ENCODE measurements at regions not wholly inside any gene's neighbourhood (a gene's known extent, or its start where the extent isn't known, plus 50 kb on each side); places are given as distances from the start of the nearest gene placed in this dataset.
"Not testable (repeated sequence)": the region's sequence is repeated elsewhere in the genome, so short reads cannot be mapped to it uniquely, and the experiment has no call there.

DNA sequence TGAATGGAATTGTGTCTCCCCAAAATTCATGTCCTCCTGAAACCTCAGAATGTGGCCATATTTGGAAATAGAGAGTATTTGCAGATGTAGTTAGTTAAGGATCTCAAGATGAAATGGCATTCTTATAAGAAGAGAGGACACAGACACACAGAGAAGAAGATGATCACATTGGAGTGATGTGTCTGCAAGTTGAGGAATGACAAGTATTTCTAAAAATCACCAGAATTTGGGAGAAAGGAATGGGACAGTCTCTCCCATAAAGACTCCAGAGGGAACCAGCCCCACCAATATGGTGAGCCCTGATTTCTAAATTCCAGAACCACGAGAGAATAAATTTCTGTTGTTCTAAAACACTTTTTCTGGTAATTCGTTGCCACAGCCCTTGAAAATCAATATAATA lies 166.3 kb downstream of the C1D start:
- TF ChIP-seq, protein P1, sequence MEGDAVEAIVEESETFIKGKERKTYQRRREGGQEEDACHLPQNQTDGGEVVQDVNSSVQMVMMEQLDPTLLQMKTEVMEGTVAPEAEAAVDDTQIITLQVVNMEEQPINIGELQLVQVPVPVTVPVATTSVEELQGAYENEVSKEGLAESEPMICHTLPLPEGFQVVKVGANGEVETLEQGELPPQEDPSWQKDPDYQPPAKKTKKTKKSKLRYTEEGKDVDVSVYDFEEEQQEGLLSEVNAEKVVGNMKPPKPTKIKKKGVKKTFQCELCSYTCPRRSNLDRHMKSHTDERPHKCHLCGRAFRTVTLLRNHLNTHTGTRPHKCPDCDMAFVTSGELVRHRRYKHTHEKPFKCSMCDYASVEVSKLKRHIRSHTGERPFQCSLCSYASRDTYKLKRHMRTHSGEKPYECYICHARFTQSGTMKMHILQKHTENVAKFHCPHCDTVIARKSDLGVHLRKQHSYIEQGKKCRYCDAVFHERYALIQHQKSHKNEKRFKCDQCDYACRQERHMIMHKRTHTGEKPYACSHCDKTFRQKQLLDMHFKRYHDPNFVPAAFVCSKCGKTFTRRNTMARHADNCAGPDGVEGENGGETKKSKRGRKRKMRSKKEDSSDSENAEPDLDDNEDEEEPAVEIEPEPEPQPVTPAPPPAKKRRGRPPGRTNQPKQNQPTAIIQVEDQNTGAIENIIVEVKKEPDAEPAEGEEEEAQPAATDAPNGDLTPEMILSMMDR (IDR thresholded peaks at IDR 0.05; ENCODE audit: low read depth, low read length, missing control alignments), result no peak
- no peak for DNase-seq (ENCODE audit: low read depth)
- in situ Hi-C loops (cut with HindIII; ENCODE audit: low sequenced_read_pairs), result no loop called here
- no peak overlapping the region for H3K4me3 ChIP-seq (ENCODE audit: low read depth, low read length)

- no peak for DNase-seq (ENCODE audit: low read depth)
These were observed 164.2 kb downstream of the C1D start for GRCh38 chr2:67898595-67898994.

GRCh38 chr2:67899187-67899586 lies 163.6 kb downstream of the C1D start:
- in situ Hi-C loops (cut with HindIII; ENCODE audit: low sequenced_read_pairs), result no loop called here
- peak; percentile 19 for DNase-seq (ENCODE audit: low read depth)
- TF ChIP-seq, protein P1 (IDR thresholded peaks at IDR 0.05; ENCODE audit: low read depth, low read length, missing control alignments), result no peak
- H3K4me3 ChIP-seq (ENCODE audit: low read depth, low read length), result no peak overlapping the region

More at GRCh38 chr2:67898595-67898994, 164.2 kb downstream of the C1D start:
- TF ChIP-seq, protein P1 (IDR thresholded peaks at IDR 0.05; ENCODE audit: low read depth, low read length, missing control alignments), result no peak
- in situ Hi-C loops (cut with HindIII; ENCODE audit: low sequenced_read_pairs), result no loop called here
- no peak overlapping the region for H3K4me3 ChIP-seq (ENCODE audit: low read depth, low read length)

DNA sequence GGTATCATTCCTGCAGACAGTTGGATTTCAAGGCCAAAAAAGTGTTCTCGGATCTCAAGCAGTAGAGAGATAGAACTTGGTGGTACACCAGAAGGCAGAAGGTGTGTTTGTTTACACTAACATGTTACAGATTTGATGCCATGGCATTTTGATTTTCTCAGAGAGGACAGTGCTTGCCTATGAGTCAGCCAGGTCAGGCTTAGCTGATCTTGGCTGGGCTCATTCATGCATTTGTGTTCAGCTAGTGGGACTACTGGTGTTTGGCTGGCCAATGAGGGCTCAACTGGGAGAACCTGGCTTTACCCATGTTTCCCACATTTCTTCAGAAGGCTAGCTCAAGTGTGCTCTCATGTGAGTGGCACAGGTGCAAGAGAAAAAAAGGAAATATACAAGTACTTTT lies 162.0 kb downstream of the C1D start:
- in situ Hi-C loops (cut with HindIII; ENCODE audit: low sequenced_read_pairs), result no loop called here
- TF ChIP-seq, protein P1 (IDR thresholded peaks at IDR 0.05; ENCODE audit: low read depth, low read length, missing control alignments), result no peak
- H3K4me3 ChIP-seq (ENCODE audit: low read depth, low read length), result no peak overlapping the region
- no peak for DNase-seq (ENCODE audit: low read depth)

DNA sequence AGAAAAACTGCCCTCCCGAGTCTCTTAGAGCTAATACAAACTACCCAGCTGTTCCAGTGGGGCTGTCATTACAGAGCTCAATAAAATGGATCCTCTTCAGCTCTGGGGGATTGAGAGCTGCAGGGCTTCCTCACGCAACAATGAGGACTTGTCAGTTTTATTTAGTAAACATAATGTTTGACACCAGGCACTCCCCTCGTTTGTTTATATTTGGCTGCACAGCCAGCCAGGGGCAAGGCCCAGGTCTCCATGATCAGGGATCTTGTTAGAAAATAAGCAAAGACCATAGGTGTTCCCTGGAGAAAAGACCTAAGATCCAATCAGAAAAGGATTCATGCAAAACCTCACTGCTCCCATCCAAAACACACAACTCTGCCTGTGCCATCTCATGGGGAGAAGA lies 158.2 kb downstream of the C1D start:
- in situ Hi-C loops (cut with HindIII; ENCODE audit: low sequenced_read_pairs), result no loop called here
- DNase-seq (ENCODE audit: low read depth), result no peak
- TF ChIP-seq, protein P1 (IDR thresholded peaks at IDR 0.05; ENCODE audit: low read depth, low read length, missing control alignments), result no peak
- H3K4me3 ChIP-seq (ENCODE audit: low read depth, low read length), result no peak overlapping the region

GRCh38 chr2:67904966-67905365 lies 157.8 kb downstream of the C1D start:
- H3K4me3 ChIP-seq (ENCODE audit: low read depth, low read length), result no peak overlapping the region
- no peak for DNase-seq (ENCODE audit: low read depth)
- TF ChIP-seq, protein P1 (IDR thresholded peaks at IDR 0.05; ENCODE audit: low read depth, low read length, missing control alignments), result no peak
- in situ Hi-C loops (cut with HindIII; ENCODE audit: low sequenced_read_pairs), result no loop called here

GRCh38 chr2:67906547-67906946 lies 156.3 kb downstream of the C1D start:
- H3K4me3 ChIP-seq (ENCODE audit: low read depth, low read length); DNase-seq (ENCODE audit: low read depth); in situ Hi-C loops (cut with HindIII; ENCODE audit: low sequenced_read_pairs): not testable (repeated sequence)
